ENCODE measurements at regions not wholly inside any gene's neighbourhood (a gene's known extent, or its start where the extent isn't known, plus 50 kb on each side); places are given as distances from the start of the nearest gene placed in this dataset.

GRCh38 chr7:156497776-156498509, 142.6 kb upstream of the RNF32 start:
- H3K4me2 ChIP-seq (ENCODE audit: insufficient read depth, low read length, poor library complexity, severe bottlenecking), result no peak overlapping the region
- no peaks in the 10 kb centered on the region for H3K79me1 ChIP-seq (ENCODE audit: low read depth, low read length)
- no CpG with 5 or more reads among the region's 17 CpGs for WGBS, 2 donors (ENCODE audit: extremely low coverage in 2 of 2, insufficient read length in 2 of 2, insufficient replicate concordance in 1 of 2)
- H3K4ac ChIP-seq (ENCODE audit: low read length), result no peak overlapping the region
- peaks cover 0 to 2% (median 0%) of the 10 kb centered on the region in 3 experiments for H3K27me3 ChIP-seq (ENCODE audit: control insufficient read depth in 3 of 3, insufficient read depth in 3 of 3, low read depth in 1 of 3, low read length in 3 of 3)
- no peak overlapping the region for H3K18ac ChIP-seq (ENCODE audit: low read length)
- H2BK12ac ChIP-seq (ENCODE audit: low read length), result peak overlapping the region; percentile 48
- no peak overlapping the region for H2BK15ac ChIP-seq (ENCODE audit: low read length)
- H3K27ac ChIP-seq (replicated peaks; ENCODE audit: low read length), result no peak overlapping the region
- peak overlapping the region; percentile 85 for H3K14ac ChIP-seq (ENCODE audit: low read length)
- H3K9me3 ChIP-seq (replicated peaks in 1 of 2; ENCODE audit: control insufficient read depth in 2 of 2, insufficient read depth in 1 of 2, low read depth in 1 of 2, low read length in 2 of 2), result peaks cover 0 to 4% of the 10 kb centered on the region in 2 donors
- H4K91ac ChIP-seq (ENCODE audit: low read depth, low read length, poor library complexity), result no peak overlapping the region
- H2BK120ac ChIP-seq (ENCODE audit: low read depth, low read length), result no peak overlapping the region
- no peaks in the 10 kb centered on the region for H3K36me3 ChIP-seq (replicated peaks in 1 of 2; ENCODE audit: control insufficient read depth in 2 of 2, insufficient read depth in 2 of 2, low read length in 2 of 2)
- no peak for DNase-seq (ENCODE audit: low spot score)
- H4K8ac ChIP-seq (ENCODE audit: low read depth, low read length), result no peak overlapping the region
- H2AFZ ChIP-seq (ENCODE audit: low read length), result no peak overlapping the region
- no peak overlapping the region for H3K9ac ChIP-seq (ENCODE audit: low read depth, low read length, poor library complexity)
- no peak overlapping the region for H2AK5ac ChIP-seq (ENCODE audit: low read depth, low read length)
- H3K4me1 ChIP-seq (ENCODE audit: control insufficient read depth in 2 of 2, insufficient read depth in 1 of 2, low read depth in 1 of 2, low read length in 2 of 2), result peaks cover 0 to 1% of the 10 kb centered on the region in 2 donors
- H3K4me3 ChIP-seq (ENCODE audit: low read length in 2 of 2), result peak overlapping the region in 1 of 2 donors; percentile 19
- H2BK5ac ChIP-seq (ENCODE audit: low read length), result no peak overlapping the region
- H3K23ac ChIP-seq (ENCODE audit: low read depth, low read length, poor library complexity), result peak overlapping the region; percentile 39

GRCh38 chr7:156496865-156497264, 143.7 kb upstream of the RNF32 start:
- peaks cover 0 to 1% of the 10 kb centered on the region in 2 donors for H3K4me1 ChIP-seq (ENCODE audit: control insufficient read depth in 2 of 2, insufficient read depth in 1 of 2, low read depth in 1 of 2, low read length in 2 of 2)
- H3K4me2 ChIP-seq (ENCODE audit: insufficient read depth, low read length, poor library complexity, severe bottlenecking), result no peak overlapping the region
- no peak for DNase-seq (ENCODE audit: low spot score)
- no peak overlapping the region for H3K14ac ChIP-seq (ENCODE audit: low read length)
- no peak overlapping the region for H3K18ac ChIP-seq (ENCODE audit: low read length)
- H3K4ac ChIP-seq (ENCODE audit: low read length), result no peak overlapping the region
- H3K79me1 ChIP-seq (ENCODE audit: low read depth, low read length), result no peaks in the 10 kb centered on the region
- H2BK120ac ChIP-seq (ENCODE audit: low read depth, low read length), result no peak overlapping the region
- H3K27ac ChIP-seq (replicated peaks; ENCODE audit: low read length), result no peak overlapping the region
- H3K9me3 ChIP-seq (replicated peaks in 1 of 2; ENCODE audit: control insufficient read depth in 2 of 2, insufficient read depth in 1 of 2, low read depth in 1 of 2, low read length in 2 of 2), result peaks cover 0 to 4% of the 10 kb centered on the region in 2 donors
- no peak overlapping the region for H2AK5ac ChIP-seq (ENCODE audit: low read depth, low read length)
- no CpG with 5 or more reads among the region's 8 CpGs for WGBS, 2 donors (ENCODE audit: extremely low coverage in 2 of 2, insufficient read length in 2 of 2, insufficient replicate concordance in 1 of 2)
- H4K8ac ChIP-seq (ENCODE audit: low read depth, low read length), result no peak overlapping the region
- no peak overlapping the region for H3K4me3 ChIP-seq (ENCODE audit: low read length in 2 of 2)
- H3K9ac ChIP-seq (ENCODE audit: low read depth, low read length, poor library complexity), result no peak overlapping the region
- H3K27me3 ChIP-seq (ENCODE audit: control insufficient read depth in 3 of 3, insufficient read depth in 3 of 3, low read depth in 1 of 3, low read length in 3 of 3), result peaks cover 0 to 2% (median 0%) of the 10 kb centered on the region in 3 experiments
- H2BK15ac ChIP-seq (ENCODE audit: low read length), result no peak overlapping the region
- H2BK12ac ChIP-seq (ENCODE audit: low read length), result no peak overlapping the region
- H2BK5ac ChIP-seq (ENCODE audit: low read length), result no peak overlapping the region
- H3K36me3 ChIP-seq (replicated peaks in 1 of 2; ENCODE audit: control insufficient read depth in 2 of 2, insufficient read depth in 2 of 2, low read length in 2 of 2), result no peaks in the 10 kb centered on the region
- H3K23ac ChIP-seq (ENCODE audit: low read depth, low read length, poor library complexity), result peak overlapping the region; percentile 38
- H2AFZ ChIP-seq (ENCODE audit: low read length), result no peak overlapping the region
- no peak overlapping the region for H4K91ac ChIP-seq (ENCODE audit: low read depth, low read length, poor library complexity)

DNA sequence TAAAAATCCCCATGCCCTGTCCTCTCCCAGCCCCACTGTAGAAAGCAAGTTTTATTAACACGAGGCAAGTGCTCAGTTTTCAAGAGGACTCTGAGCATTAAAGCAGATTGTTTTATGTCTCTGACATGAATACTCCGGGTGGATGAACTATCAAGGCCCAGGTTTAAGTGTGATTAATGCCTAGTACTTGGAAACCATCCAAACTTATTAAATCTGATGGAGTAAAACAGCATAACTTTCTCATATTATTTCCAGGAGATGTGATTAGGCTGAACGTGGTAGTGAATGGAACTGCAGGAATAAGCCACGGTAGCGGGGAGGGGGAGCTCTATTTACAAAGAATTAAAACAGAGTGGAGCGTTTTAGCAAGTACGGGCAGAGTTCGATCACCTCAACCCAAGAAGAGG, 144.2 kb upstream of the RNF32 start:
- Histone ChIP-seq H2AFZ (ENCODE audit: low read length) (no peak overlapping the region), H2BK120ac (ENCODE audit: low read depth, low read length) (no peak overlapping the region), H3K9ac (ENCODE audit: low read depth, low read length, poor library complexity) (no peak overlapping the region), H3K4ac (ENCODE audit: low read length) (no peak overlapping the region), H3K27ac (replicated peaks; ENCODE audit: low read length) (no peak overlapping the region), H3K23ac (ENCODE audit: low read depth, low read length, poor library complexity) (no peak overlapping the region), H3K27me3 (ENCODE audit: control insufficient read depth in 3 of 3, insufficient read depth in 3 of 3, low read depth in 1 of 3, low read length in 3 of 3) (peaks cover 0 to 2% (median 0%) of the 10 kb centered on the region in 3 experiments), H3K4me2 (ENCODE audit: insufficient read depth, low read length, poor library complexity, severe bottlenecking) (no peak overlapping the region), H3K14ac (ENCODE audit: low read length) (no peak overlapping the region), H2AK5ac (ENCODE audit: low read depth, low read length) (no peak overlapping the region), H4K91ac (ENCODE audit: low read depth, low read length, poor library complexity) (no peak overlapping the region), H2BK12ac (ENCODE audit: low read length) (no peak overlapping the region), H3K9me3 (replicated peaks in 1 of 2; ENCODE audit: control insufficient read depth in 2 of 2, insufficient read depth in 1 of 2, low read depth in 1 of 2, low read length in 2 of 2) (peaks cover 0 to 4% of the 10 kb centered on the region in 2 donors), H3K79me1 (ENCODE audit: low read depth, low read length) (no peaks in the 10 kb centered on the region), H2BK15ac (ENCODE audit: low read length) (no peak overlapping the region), H3K18ac (ENCODE audit: low read length) (no peak overlapping the region), H3K4me1 (ENCODE audit: control insufficient read depth in 2 of 2, insufficient read depth in 1 of 2, low read depth in 1 of 2, low read length in 2 of 2) (peaks cover 0 to 1% of the 10 kb centered on the region in 2 donors), H2BK5ac (ENCODE audit: low read length) (no peak overlapping the region), H4K8ac (ENCODE audit: low read depth, low read length) (no peak overlapping the region), H3K4me3 (ENCODE audit: low read length in 2 of 2) (no peak overlapping the region), H3K36me3 (replicated peaks in 1 of 2; ENCODE audit: control insufficient read depth in 2 of 2, insufficient read depth in 2 of 2, low read length in 2 of 2) (no peaks in the 10 kb centered on the region)
- DNase-seq (ENCODE audit: low spot score), result no peak
- no CpG with 5 or more reads among the region's 8 CpGs for WGBS, 2 donors (ENCODE audit: extremely low coverage in 2 of 2, insufficient read length in 2 of 2, insufficient replicate concordance in 1 of 2)

GRCh38 chr7:156494960-156495359, 145.6 kb upstream of the RNF32 start:
- no peak overlapping the region for H2AFZ ChIP-seq (ENCODE audit: low read length)
- no peak overlapping the region for H2BK5ac ChIP-seq (ENCODE audit: low read length)
- H3K14ac ChIP-seq (ENCODE audit: low read length), result no peak overlapping the region
- H3K4me3 ChIP-seq (ENCODE audit: low read length in 2 of 2), result no peak overlapping the region
- H2BK12ac ChIP-seq (ENCODE audit: low read length), result no peak overlapping the region
- H3K4me2 ChIP-seq (ENCODE audit: insufficient read depth, low read length, poor library complexity, severe bottlenecking), result no peak overlapping the region
- no CpG with 5 or more reads among the region's 5 CpGs for WGBS, 2 donors (ENCODE audit: extremely low coverage in 2 of 2, insufficient read length in 2 of 2, insufficient replicate concordance in 1 of 2)
- H2BK15ac ChIP-seq (ENCODE audit: low read length), result no peak overlapping the region
- H4K8ac ChIP-seq (ENCODE audit: low read depth, low read length), result no peak overlapping the region
- H3K9ac ChIP-seq (ENCODE audit: low read depth, low read length, poor library complexity), result no peak overlapping the region
- H3K9me3 ChIP-seq (replicated peaks in 1 of 2; ENCODE audit: control insufficient read depth in 2 of 2, insufficient read depth in 1 of 2, low read depth in 1 of 2, low read length in 2 of 2), result peaks cover 0 to 4% of the 10 kb centered on the region in 2 donors
- H4K91ac ChIP-seq (ENCODE audit: low read depth, low read length, poor library complexity), result no peak overlapping the region
- no peak overlapping the region for H3K27ac ChIP-seq (replicated peaks; ENCODE audit: low read length)
- no peak for DNase-seq (ENCODE audit: low spot score)
- no peak overlapping the region for H3K18ac ChIP-seq (ENCODE audit: low read length)
- no peak overlapping the region for H3K4ac ChIP-seq (ENCODE audit: low read length)
- H2AK5ac ChIP-seq (ENCODE audit: low read depth, low read length), result no peak overlapping the region
- no peaks in the 10 kb centered on the region for H3K36me3 ChIP-seq (replicated peaks in 1 of 2; ENCODE audit: control insufficient read depth in 2 of 2, insufficient read depth in 2 of 2, low read length in 2 of 2)
- peaks cover 0 to 2% (median 0%) of the 10 kb centered on the region in 3 experiments for H3K27me3 ChIP-seq (ENCODE audit: control insufficient read depth in 3 of 3, insufficient read depth in 3 of 3, low read depth in 1 of 3, low read length in 3 of 3)
- no peak overlapping the region for H3K23ac ChIP-seq (ENCODE audit: low read depth, low read length, poor library complexity)
- H3K79me1 ChIP-seq (ENCODE audit: low read depth, low read length), result no peaks in the 10 kb centered on the region
- no peak overlapping the region for H2BK120ac ChIP-seq (ENCODE audit: low read depth, low read length)
- H3K4me1 ChIP-seq (ENCODE audit: control insufficient read depth in 2 of 2, insufficient read depth in 1 of 2, low read depth in 1 of 2, low read length in 2 of 2), result peaks cover 0 to 1% of the 10 kb centered on the region in 2 donors
